ENCODE measurements at regions not wholly inside any gene's neighbourhood (a gene's known extent, or its start where the extent isn't known, plus 50 kb on each side); places are given as distances from the start of the nearest gene placed in this dataset.

DNA sequence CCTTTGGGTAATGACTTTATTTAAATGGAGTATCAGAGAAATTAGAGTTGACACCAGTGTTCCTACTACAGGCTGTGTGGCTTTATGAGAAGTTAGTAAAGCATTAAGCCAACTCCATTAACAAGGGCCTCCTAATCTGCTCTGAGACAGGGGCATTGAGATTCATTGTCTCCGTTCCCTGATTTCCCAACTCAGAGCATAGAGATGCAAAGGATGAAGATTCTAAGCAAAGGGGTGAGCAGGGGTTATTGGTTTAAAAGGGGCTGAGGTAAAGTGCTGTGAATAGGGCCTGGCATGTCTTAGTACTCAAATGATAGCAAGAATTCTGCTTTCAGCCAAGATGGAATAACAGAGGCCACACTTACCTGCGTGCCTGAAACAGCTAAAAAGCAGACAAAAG is 428.4 kb downstream of the PTPRU start:
- no peak for DNase-seq

DNA sequence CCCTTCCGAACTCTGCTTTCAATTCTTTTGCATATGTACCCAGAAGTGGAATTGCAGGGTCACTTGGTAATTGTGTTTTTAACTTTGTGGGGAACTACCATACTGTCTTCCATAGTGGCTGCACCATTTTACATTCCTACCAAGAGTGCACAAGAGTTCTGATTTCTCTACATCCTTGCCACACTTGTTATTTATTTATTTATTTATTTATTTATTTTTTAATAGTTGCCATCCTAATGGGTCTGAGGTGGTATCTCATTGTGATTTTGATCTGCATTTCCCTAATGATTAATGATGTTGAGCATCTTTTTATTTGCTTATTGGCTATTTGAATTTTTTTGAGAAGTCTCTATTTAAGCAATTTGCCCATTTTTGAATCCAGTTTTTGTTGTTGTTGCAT is 422.4 kb downstream of the PTPRU start:
- no peak for DNase-seq

DNA sequence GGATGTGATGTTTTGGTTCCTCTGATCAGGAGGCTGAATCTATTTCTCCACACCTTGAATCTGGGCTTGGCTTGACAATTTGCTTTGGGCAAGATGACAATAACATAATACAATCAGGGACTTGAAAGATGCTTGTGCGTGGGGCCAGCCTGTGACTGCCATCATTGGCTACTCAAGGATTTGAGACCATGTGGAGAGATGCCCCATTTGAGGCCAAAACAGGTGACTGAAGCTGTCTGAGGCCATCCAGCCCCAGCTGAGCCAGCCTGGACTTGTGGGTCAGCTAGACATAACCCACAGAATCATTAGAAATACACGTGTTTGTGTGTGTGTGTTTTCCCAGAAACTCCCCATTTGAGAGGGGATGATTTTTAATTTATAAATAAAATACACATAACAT is 421.5 kb downstream of the PTPRU start:
- DNase-seq: no peak

DNA sequence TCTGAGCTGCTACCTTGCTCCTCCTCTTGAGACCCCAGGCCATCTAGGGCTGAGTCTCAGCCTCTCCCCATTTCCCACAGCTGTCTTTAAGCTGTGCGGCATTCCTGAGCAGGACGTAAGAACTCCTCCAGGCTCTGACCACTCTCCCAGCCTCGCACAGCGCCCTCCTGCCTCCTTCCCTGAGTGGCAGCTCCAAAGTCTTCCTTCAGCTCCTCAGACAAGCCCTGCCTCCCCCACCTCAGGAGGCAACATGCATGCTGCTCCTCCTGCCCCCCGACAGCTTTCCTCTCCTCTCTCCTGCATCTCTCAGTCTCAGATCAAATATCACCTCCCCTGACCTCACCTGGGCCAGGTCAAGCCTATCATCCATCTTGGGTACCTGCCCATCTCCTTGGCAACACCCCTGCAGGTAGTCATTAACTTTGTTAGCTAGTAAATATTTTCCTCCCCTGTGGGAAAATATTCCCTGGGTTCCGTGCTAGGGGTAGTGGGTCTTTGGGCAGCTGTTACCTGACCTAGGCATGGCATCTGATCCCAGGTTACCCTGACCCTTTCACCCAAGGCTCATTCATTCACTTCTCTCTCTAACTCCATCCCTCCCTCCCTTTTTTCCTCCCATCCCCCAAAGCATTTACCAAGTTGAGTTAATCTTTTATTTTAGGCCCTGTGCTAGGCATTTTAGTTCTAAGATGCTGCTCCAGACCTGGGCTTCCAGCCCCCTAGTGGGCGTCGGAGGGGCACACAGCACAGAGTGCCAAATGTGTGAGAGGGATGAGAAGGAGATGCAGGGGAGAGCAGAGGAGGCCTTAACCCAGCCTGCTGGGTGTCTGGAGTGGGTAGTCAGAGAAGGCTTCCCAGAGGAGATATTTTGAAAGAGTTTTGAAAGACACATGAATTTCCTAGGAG is 419.9 kb downstream of the PTPRU start:
- peak; percentile 25 for DNase-seq

- no peak for DNase-seq
Observed at GRCh38 chr1:29655145-29655544, 418.8 kb downstream of the PTPRU start.

DNA sequence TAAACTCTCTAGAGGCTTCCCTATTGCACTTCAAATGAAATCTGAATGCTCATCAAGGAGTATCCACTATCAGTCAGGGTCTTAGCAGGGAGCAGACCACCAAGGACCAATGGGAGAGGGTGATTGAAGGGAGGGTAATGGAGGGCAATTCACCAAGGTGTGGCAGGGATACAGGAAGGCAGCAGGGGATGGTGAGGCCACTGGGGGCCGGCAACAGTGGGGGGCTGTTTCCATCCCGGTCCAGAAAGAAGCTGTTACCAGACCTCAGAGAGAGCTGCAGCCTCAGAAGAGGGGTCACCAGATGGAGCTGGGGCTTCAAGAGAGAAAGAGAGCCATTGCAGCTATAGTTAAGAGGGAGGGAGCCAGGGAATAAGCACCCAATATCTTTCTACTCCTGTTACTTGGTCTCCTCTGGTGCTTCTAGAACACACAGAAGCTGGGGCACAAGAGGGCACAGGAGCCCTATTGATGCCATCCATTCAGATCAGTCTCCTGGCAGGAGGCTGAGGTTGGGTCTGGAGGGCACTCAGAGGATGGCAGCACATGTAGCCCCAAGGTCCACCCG is 417.6 kb downstream of the PTPRU start:
- no peak for DNase-seq

GRCh38 chr1:29653034-29653810 is 416.9 kb downstream of the PTPRU start:
- no peak for DNase-seq

- no peak for DNase-seq
Observed at GRCh38 chr1:29651684-29652665, 415.7 kb downstream of the PTPRU start.

DNA sequence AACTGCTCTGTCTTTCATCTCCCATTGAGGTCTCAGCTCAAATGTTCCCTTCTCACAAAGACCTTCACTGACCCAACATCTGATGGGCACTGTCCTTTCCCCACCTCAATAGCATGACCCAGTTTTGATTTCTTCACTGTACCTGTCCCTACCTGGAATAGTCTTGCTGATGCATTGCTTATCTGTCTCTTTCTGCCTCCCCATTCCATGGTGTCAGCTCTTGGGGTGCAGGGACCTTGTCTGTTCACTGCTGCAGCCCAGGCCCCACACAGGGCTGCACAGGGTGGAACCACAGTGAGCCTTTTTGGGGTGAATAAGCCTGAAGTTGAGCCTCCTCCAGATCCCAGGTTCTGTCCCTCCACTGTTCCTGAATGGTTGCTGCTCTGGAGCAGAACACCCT is 414.9 kb downstream of the PTPRU start:
- DNase-seq: no peak

DNA sequence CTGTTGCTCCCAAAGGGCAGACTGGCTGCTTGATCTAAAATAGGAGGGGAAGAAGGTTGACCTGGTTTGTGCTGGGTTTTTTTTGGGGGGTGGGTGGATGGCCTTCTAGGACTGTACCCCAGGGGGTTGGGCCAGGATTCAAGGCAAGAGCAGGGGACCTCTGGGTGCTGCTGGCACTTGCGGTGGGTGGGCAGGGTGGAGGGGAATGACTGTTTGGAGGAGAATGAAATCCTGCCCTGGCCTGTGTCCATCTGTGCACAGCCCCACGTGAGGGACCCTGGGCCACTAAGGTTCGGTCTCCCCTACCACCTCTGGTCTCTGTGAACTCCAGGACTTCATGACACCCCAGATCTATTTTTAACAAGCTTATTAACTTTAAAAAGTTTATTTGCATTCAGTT is 414.2 kb downstream of the PTPRU start:
- no peak for DNase-seq

GRCh38 chr1:29650041-29650400 is 413.7 kb downstream of the PTPRU start:
- DNase-seq: no peak

DNA sequence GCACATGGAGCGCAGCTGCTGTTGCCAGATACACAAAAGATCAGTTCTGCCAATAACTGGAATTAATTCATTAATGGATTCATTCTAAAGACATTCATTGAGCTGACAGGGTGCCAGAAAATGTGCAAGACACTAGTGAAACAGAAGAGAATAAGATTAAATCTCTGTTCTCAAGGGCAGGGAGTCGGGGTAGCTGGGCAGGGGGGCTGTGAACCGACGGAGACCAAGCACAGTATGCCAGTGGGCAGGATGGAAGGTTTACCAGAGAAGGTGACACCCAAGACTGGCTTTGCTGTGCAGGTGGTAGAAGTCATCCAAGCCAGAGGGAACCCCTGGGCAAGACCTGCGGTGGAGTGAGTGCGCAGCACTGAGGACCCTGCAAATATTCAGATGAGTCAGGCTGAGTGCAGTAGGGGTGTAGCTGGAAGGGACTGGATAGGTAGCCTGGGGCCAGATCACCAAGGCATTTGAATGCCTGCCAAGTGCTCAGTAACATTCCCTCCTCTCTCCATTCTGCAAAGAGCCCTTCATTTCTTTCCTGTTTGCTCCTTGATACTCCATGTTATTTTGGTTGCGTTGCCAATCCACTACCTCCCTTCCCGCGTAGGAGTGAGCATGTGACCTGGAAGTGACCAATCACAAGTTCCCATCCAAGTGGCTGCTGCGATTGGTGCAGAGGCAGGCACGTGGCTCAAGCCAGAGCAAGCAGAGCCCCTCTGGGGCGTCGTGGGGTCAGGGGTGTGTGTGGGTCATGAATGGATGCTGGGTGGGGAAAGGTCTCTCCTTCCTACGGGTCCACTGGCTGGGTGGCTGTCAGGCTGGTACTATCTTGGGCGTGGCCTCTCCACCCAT is 413.1 kb downstream of the PTPRU start:
- DNase-seq: peak; percentile 32

DNA sequence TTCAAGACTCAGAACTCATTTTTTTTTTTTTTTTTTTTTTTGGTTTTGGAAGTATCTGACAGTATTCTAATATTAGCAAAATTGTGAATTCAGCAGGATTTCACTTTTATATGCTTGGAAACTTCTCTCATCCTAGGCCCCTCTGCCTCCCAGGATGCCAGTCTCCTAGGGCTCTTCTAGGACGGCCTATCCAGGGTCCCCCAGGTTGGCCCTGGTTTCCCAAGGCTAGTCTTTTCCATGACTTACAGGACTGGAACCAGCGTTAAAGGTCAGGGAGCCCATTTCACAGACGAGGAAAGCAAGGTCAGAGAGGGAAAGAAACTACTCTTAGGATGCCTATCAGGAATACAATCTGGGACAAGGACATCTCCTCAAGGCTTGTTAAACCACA is 412.5 kb downstream of the PTPRU start:
- no peak for DNase-seq

DNA sequence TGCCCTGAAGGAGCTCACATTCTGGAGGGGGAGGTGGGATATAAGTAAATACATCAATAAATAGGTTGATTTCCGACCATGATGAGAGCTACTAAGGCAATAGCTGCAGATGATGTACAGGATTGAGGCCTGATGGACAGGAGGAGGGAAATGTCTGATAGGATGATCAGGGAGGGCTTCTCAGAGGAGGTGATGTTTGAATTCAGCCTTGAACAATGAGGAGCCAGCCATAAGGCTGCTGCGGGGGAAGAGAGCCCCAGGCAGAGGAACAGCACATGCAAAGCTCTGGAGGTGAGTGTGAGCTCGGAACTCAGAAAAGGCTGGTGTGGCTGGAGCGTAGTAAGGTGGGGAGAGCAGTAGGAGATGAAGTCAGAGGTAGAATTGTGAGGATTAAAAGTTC is 411.7 kb downstream of the PTPRU start:
- DNase-seq: no peak

GRCh38 chr1:29647581-29647980 is 411.3 kb downstream of the PTPRU start:
- no peak for DNase-seq

- DNase-seq: no peak
Observed at GRCh38 chr1:29646161-29646775, 409.9 kb downstream of the PTPRU start.

GRCh38 chr1:29645586-29645985 is 409.3 kb downstream of the PTPRU start:
- DNase-seq: no peak

- no peak for DNase-seq
Observed at GRCh38 chr1:29644812-29645211, 408.5 kb downstream of the PTPRU start.

DNA sequence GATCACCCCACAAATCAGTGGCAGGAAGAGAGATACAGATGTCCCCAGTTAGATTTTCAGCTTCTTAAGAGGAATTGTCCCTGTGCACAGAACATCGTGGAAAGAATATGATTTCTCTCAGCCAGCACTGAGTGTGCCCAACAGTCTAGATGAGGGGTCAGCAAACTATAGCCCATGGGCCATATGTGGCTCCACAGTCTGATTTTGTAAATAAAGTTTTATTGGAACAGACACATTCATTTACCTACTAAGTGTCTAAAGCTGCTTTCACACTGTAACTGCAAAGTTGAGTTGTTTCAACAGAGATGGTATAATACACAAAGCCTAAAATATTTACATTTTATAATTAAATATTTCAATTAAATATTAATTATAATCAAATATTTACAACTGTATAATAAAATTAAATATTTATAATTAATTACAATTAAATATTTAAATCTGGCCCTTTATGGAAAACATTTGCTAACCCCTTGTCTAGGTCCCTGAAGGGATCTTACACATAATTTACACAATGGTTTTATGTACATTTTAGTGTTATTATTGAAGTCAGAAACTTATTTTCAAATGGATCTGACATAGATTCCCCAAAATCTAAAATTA is 407.6 kb downstream of the PTPRU start:
- no peak for DNase-seq

- DNase-seq: no peak
Observed at GRCh38 chr1:29643281-29643680, 407.0 kb downstream of the PTPRU start.

DNA sequence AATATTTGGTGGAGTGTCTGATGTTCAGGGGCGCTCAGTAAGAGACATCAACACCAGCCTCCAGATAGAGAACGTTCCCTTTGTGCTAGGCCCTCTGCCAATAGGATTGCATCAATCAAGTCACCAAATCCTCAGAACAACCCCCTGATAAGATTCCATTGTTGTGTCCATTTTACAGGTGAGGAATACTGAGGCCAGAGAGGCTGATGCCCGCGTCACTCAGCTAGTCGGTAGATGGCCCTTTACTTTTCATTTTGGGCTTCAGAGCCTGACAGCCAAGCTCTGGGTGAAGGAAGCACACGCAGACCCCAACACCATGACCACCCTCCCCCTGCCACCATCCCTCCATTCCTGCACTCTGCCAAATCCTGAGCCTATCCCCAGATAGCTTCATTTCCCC is 406.2 kb downstream of the PTPRU start:
- DNase-seq: no peak

All from DMS153 (cell line).